Endothelial cell of umbilical vein (primary cell): ENCODE measurements at regions not wholly inside any gene's neighbourhood (a gene's known extent, or its start where the extent isn't known, plus 50 kb on each side); places are given as distances from the start of the nearest gene placed in this dataset.

Experiments used
- BruUV-seq: library from RNA; stranded (reverse); fragments of 400-500 nt; replicated peaks from 2 replicates; lab custom pipeline; 2021; lab: Mats Ljungman, UMichigan
- CTCF ChIA-PET: fragments of 300-600, 350-600 bp; sonication (Branson Sonifier 250); formaldehyde crosslinking; loops from one replicate; lab custom pipeline; 2021; ENCODE audit warnings: antibody characterized with exemption, inconsistent platforms; lab: Charles Lee
- POLR2A ChIA-PET: fragments of 300-600, 350-600 bp; sonication (Branson Sonifier 250); formaldehyde crosslinking; loops from one replicate; lab custom pipeline; 2021; ENCODE audit warnings: antibody characterized with exemption, inconsistent platforms; lab: Charles Lee
- DNase-seq: peaks from one replicate; pipeline ENCODE4 v3.0.0-alpha.2; 2011; ENCODE audit warnings: low read depth, low spot score
- FAIRE-seq: peaks from 2 replicates; lab custom pipeline; 2011; peaks lifted over from hg19 to GRCh38; lab: Jason Lieb, UNC
- H2AFZ ChIP-seq: 2 replicates; pipeline ENCODE4 v1.6.0; 2012; ENCODE audit warnings: low read depth, low read length, control low read depth, inconsistent platforms
- H3K27ac ChIP-seq: 2 replicates; pipeline ENCODE4 v1.5.1; 2011; ENCODE audit warnings: low read depth, mild to moderate bottlenecking, control low read depth, low read length, moderate library complexity; ENCODE audit not compliant: insufficient read depth
- H3K27me3 ChIP-seq, 2 experiments: 2 replicates each; pipeline versions ENCODE4 v1.6.0 to v1.6.1; 2011; ENCODE audit warnings: low read length in 2 of 2, mixed read lengths in 1 of 2; ENCODE audit not compliant: control insufficient read depth in 2 of 2, insufficient read depth in 2 of 2
- H3K36me3 ChIP-seq, 2 experiments: 2 replicates in 1 of 2; 3 replicates in 1 of 2; pipeline ENCODE4 v1.5.1; 2011; ENCODE audit warnings: low read length in 2 of 2, mild to moderate bottlenecking in 1 of 2, moderate library complexity in 1 of 2; ENCODE audit not compliant: control insufficient read depth in 2 of 2, insufficient read depth in 2 of 2; ENCODE audit errors: extremely low read depth in 1 of 2
- H3K4me1 ChIP-seq: 3 replicates; pipeline ENCODE4 v1.5.1; 2011; ENCODE audit warnings: mild to moderate bottlenecking, low read length; ENCODE audit not compliant: control insufficient read depth, insufficient read depth; ENCODE audit errors: extremely low read depth
- H3K4me2 ChIP-seq: 2 replicates; pipeline ENCODE4 v1.6.1; 2011; ENCODE audit warnings: low read length, control low read depth, mixed read lengths; ENCODE audit not compliant: insufficient read depth
- H3K4me3 ChIP-seq, 3 experiments: fragments of 200-600 bp in 1 of 3; sonication (generic), shearing (Covaris generic) in 1 of 3; replicated peaks in 1 of 3; 2 replicates each; pipeline ENCODE4 v1.5.1; 2011 to 2016; ENCODE audit warnings: control low read depth in 3 of 3, low read length in 3 of 3, mild to moderate bottlenecking in 2 of 3, inconsistent platforms in 1 of 3, low read depth in 1 of 3, moderate library complexity in 1 of 3; ENCODE audit not compliant: insufficient read depth in 1 of 3
- H3K79me2 ChIP-seq: 2 replicates; pipeline ENCODE4 v1.6.0; 2012; ENCODE audit warnings: low read length, inconsistent platforms; ENCODE audit not compliant: control insufficient read depth, insufficient read depth
- H3K9ac ChIP-seq: replicated peaks from 2 replicates; pipeline ENCODE3; 2011; ENCODE audit warnings: low read length, control low read depth; ENCODE audit not compliant: insufficient read depth; ENCODE audit errors: extremely low read depth
- H3K9me1 ChIP-seq: replicated peaks from 3 replicates; pipeline ENCODE4 v1.6.0; 2011; ENCODE audit warnings: mild to moderate bottlenecking, low read length; ENCODE audit not compliant: control insufficient read depth, insufficient read depth; ENCODE audit errors: extremely low read depth
- H3K9me3 ChIP-seq: replicated peaks from 2 replicates; pipeline ENCODE4 v1.5.1; 2012; ENCODE audit warnings: low read length, inconsistent platforms; ENCODE audit not compliant: control insufficient read depth, insufficient read depth
- H4K20me1 ChIP-seq: replicated peaks from 2 replicates; pipeline ENCODE3; 2011; ENCODE audit warnings: mild to moderate bottlenecking, low read length; ENCODE audit not compliant: control insufficient read depth, insufficient read depth; ENCODE audit errors: extremely low read depth
- CTCF ChIP-seq, 2 donors: IDR thresholded peaks; 1 replicate in 1 of 2; 2 replicates in 1 of 2; pipeline ENCODE4 v1.5.1; 2011; ENCODE audit warnings: low read length in 2 of 2, mild to moderate bottlenecking in 2 of 2, moderate library complexity in 2 of 2, control low read depth in 1 of 2, inconsistent platforms in 1 of 2, low read depth in 1 of 2; ENCODE audit not compliant: insufficient read depth in 1 of 2; ENCODE audit errors: extremely low read depth in 1 of 2
- EZH2 ChIP-seq: IDR thresholded peaks from 2 replicates; pipeline ENCODE4 v1.6.1; 2012; ENCODE audit warnings: borderline replicate concordance, low read depth, mild to moderate bottlenecking, moderate library complexity, low read length, inconsistent platforms; ENCODE audit not compliant: severe bottlenecking
- FOS ChIP-seq: IDR thresholded peaks from 2 replicates; pipeline ENCODE4 v1.6.1; 2011; ENCODE audit warnings: mild to moderate bottlenecking, low read length, moderate library complexity, borderline replicate concordance; ENCODE audit not compliant: insufficient read depth
- GATA2 ChIP-seq: IDR thresholded peaks from 2 replicates; pipeline ENCODE4 v1.7.0; 2011; ENCODE audit warnings: low read depth, mild to moderate bottlenecking, moderate library complexity, mixed read lengths, low read length; ENCODE audit not compliant: insufficient read length, insufficient read depth
- JUN ChIP-seq: IDR thresholded peaks from 2 replicates; pipeline ENCODE4 v1.6.1; 2011; ENCODE audit warnings: borderline replicate concordance, low read depth; ENCODE audit not compliant: insufficient read length, insufficient read depth
- MAX ChIP-seq: IDR thresholded peaks from 2 replicates; pipeline ENCODE4 v1.6.1; 2011; ENCODE audit not compliant: insufficient read depth, insufficient read length
- MYC ChIP-seq: IDR thresholded peaks from one replicate; pipeline ENCODE4 v1.6.1; 2011; ENCODE audit warnings: mild to moderate bottlenecking, low read depth, low read length
- POLR2A ChIP-seq: IDR thresholded peaks from 2 replicates; pipeline ENCODE4 v1.6.1; 2012; ENCODE audit warnings: low read depth, mild to moderate bottlenecking, control low read depth, low read length
- POLR2AphosphoS5 ChIP-seq: IDR thresholded peaks from 2 replicates; pipeline ENCODE4 v1.6.1; 2012; ENCODE audit warnings: low read depth, mild to moderate bottlenecking, control low read depth, low read length, moderate library complexity; ENCODE audit not compliant: insufficient read depth
- dilution Hi-C: fragments of 300-500 bp; cut with MboI; formaldehyde crosslinking; loops from one replicate; pipeline ENCODE4 v1.15.0; 2019; ENCODE audit warnings: low sequenced_read_pairs; ENCODE audit not compliant: extremely low pct_ligation_motif_present
- intact Hi-C: fragments of 100-400 bp; cut with micrococcal nuclease; formaldehyde crosslinking; loops from one replicate; pipeline ENCODE4 v1.10.0; 2022

- H3K4me1 ChIP-seq: no peaks in the 10 kb centered on the region
- no peak overlapping the region for H2AFZ ChIP-seq
- no peaks in the 10 kb centered on the region for H3K36me3 ChIP-seq
- H3K4me3 ChIP-seq: no peak overlapping the region
- H3K27me3 ChIP-seq: no peaks in the 10 kb centered on the region
- no TSS peak for BruUV-seq
- no peaks in the 10 kb centered on the region for H4K20me1 ChIP-seq
- dilution Hi-C loops (no loop called here), intact Hi-C loops (no loop called here)
- no peak overlapping the region for H3K27ac ChIP-seq
- H3K79me2 ChIP-seq: no peaks in the 10 kb centered on the region
- no peaks in the 10 kb centered on the region for H3K9me1 ChIP-seq
- H3K9me3 ChIP-seq: no peaks in the 10 kb centered on the region
- H3K4me2 ChIP-seq: no peak overlapping the region
- no peak overlapping the region for H3K9ac ChIP-seq
- FAIRE-seq (no peak), DNase-seq (no peak)
- TF ChIP-seq POLR2A (no peak), EZH2 (no peak), FOS (no peak), POLR2AphosphoS5 (no peak), JUN (no peak), MYC (no peak), CTCF (IDR thresholded peaks at IDR 0.05; ENCODE audit: extremely low read depth in 1 of 2, insufficient read depth in 1 of 2, low read depth in 1 of 2, low read length in 2 of 2) (no peak), MAX (no peak), GATA2 (no peak)
- POLR2A ChIA-PET: no interaction called here
- CTCF ChIA-PET: interaction anchor here (0.8 kb wide), 1 partner anchor 15 kb away, joined by 3 read pairs; no protein-coding TSS in a partner anchor
These were observed 283.1 kb downstream of the ELAVL2 start for GRCh38 chr9:23542927-23543326.
